ENCODE measurements at regions not wholly inside any gene's neighbourhood (a gene's known extent, or its start where the extent isn't known, plus 50 kb on each side); places are given as distances from the start of the nearest gene placed in this dataset.
"Not testable (repeated sequence)": the region's sequence is repeated elsewhere in the genome, so short reads cannot be mapped to it uniquely, and the experiment has no call there.

- TF ChIP-seq POLR2A (IDR thresholded peaks at IDR 0.05) = no peak
- no peak for TF ChIP-seq CTCF (IDR thresholded peaks at IDR 0.05)
- no peak overlapping the region for H3K27ac ChIP-seq
- no peaks in the 10 kb centered on the region for H3K36me3 ChIP-seq
- no peak overlapping the region for H3K4me3 ChIP-seq
- H3K4me1 ChIP-seq = no peaks in the 10 kb centered on the region
- DNase-seq = no peak
- intact Hi-C loops (cut with DNase I; ENCODE audit: low total_unique reads) = no loop called here
- no peaks in the 10 kb centered on the region for H3K9me3 ChIP-seq
- no peaks in the 10 kb centered on the region for H3K27me3 ChIP-seq
These were observed 108.2 kb upstream of the FAM98A start for GRCh38 chr2:33707312-33707711.

DNA sequence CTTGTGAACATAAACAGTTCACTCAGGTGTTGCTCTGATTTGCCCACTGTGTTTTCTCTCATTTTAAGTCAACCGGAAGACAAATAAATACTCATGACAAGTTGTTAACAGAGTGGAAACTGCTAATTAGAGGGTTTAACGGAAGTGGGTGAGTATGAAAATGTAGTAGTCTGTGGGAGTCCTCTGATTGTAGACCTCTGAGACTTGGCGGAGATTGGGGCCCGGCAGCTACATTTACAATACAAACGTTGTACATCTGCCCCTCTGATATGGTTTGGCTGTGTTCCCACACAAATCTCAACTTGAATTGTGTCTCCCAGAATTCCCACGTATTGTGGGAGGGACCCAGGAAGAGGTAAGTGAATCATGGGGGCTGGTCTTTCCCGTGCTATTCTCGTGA lies 107.3 kb upstream of the FAM98A start:
- intact Hi-C loops (cut with DNase I; ENCODE audit: low total_unique reads) = no loop called here
- no peaks in the 10 kb centered on the region for H3K36me3 ChIP-seq

DNA sequence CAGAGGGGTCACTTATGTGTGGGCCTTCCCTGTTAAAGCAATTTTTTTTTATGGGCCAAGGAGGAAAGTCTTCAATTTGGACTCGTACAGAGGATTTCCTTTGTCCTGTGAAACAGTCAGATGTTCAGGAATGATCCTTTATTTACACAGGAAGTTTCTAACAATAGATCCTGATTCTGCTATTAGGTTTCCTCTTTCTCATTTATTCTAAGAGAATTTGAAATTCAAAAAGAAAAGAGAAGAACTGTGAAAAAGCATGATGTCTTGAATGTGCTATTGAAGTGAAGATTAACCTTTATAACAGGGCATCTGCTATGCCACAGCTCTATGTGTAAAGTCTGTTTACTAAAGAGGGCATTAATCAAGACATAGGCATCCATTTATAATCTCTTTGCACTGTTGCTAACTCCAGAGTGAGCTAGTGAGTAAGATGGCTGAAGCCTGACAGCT lies 105.3 kb upstream of the FAM98A start:
- no peak for DNase-seq
- Histone ChIP-seq H3K9me3 (no peaks in the 10 kb centered on the region), H3K27ac (no peak overlapping the region), H3K36me3 (no peaks in the 10 kb centered on the region), H3K4me1 (no peaks in the 10 kb centered on the region), H3K27me3 (no peaks in the 10 kb centered on the region), H3K4me3 (no peak overlapping the region)
- intact Hi-C loops (cut with DNase I; ENCODE audit: low total_unique reads) = no loop called here
- TF ChIP-seq POLR2A (IDR thresholded peaks at IDR 0.05) = no peak
- no peak for TF ChIP-seq CTCF (IDR thresholded peaks at IDR 0.05)

More for the DNA sequence above, 107.3 kb upstream of the FAM98A start:
- Histone ChIP-seq H3K4me1 (no peaks in the 10 kb centered on the region), H3K27me3 (no peaks in the 10 kb centered on the region), H3K27ac (no peak overlapping the region), H3K4me3 (no peak overlapping the region), H3K9me3 (no peaks in the 10 kb centered on the region)
- TF ChIP-seq POLR2A (IDR thresholded peaks at IDR 0.05) (no peak), CTCF (IDR thresholded peaks at IDR 0.05) (no peak)
- no peak for DNase-seq

GRCh38 chr2:33696234-33696633 lies 97.1 kb upstream of the FAM98A start:
- H3K27me3 ChIP-seq = no peaks in the 10 kb centered on the region
- TF ChIP-seq CTCF (IDR thresholded peaks at IDR 0.05) (no peak), POLR2A (IDR thresholded peaks at IDR 0.05) (no peak)
- no peaks in the 10 kb centered on the region for H3K36me3 ChIP-seq
- H3K27ac ChIP-seq = no peak overlapping the region
- intact Hi-C loops (cut with DNase I; ENCODE audit: low total_unique reads) = no loop called here
- H3K9me3 ChIP-seq = no peaks in the 10 kb centered on the region
- no peak overlapping the region for H3K4me3 ChIP-seq
- DNase-seq = no peak
- no peaks in the 10 kb centered on the region for H3K4me1 ChIP-seq

- no peaks in the 10 kb centered on the region for H3K9me3 ChIP-seq
These were observed 95.8 kb upstream of the FAM98A start for GRCh38 chr2:33694904-33695303.

DNA sequence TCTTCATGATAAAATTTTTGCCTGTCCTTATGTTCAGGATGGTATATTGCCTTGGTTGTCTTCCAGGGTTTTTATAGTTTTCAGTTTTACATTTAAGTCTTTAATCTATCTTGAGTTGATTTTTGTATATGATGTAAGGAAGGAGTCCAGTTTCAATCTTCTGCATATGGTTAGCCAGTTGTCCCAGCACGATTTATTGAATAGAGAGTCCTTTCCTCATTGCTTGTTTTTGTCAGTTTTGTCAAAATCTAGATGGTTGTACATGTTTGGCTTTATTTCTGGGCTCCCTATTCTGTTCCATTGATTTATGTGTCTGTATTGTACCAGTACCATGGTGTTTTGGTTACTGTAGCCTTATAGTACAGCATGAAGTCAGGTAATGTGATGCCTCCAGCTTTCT lies 91.6 kb upstream of the FAM98A start:
- intact Hi-C loops (cut with DNase I; ENCODE audit: low total_unique reads); DNase-seq; H3K27me3 ChIP-seq; H3K4me1 ChIP-seq; H3K36me3 ChIP-seq; H3K4me3 ChIP-seq; H3K27ac ChIP-seq: not testable (repeated sequence)
- H3K9me3 ChIP-seq = peaks cover 0 to 18% of the 10 kb centered on the region in 2 donors

More at GRCh38 chr2:33694904-33695303, 95.8 kb upstream of the FAM98A start:
- TF ChIP-seq CTCF (IDR thresholded peaks at IDR 0.05) = no peak
- TF ChIP-seq POLR2A (IDR thresholded peaks at IDR 0.05) = no peak
- DNase-seq = no peak
- no peaks in the 10 kb centered on the region for H3K36me3 ChIP-seq
- H3K27ac ChIP-seq = no peak overlapping the region
- H3K4me3 ChIP-seq = no peak overlapping the region
- no peaks in the 10 kb centered on the region for H3K27me3 ChIP-seq
- H3K4me1 ChIP-seq = no peaks in the 10 kb centered on the region
- intact Hi-C loops (cut with DNase I; ENCODE audit: low total_unique reads) = no loop called here

Data from uterus (tissue), 3 donors.